Femur (tissue), 1 donor: ENCODE measurements at regions not wholly inside any gene's neighbourhood (a gene's known extent, or its start where the extent isn't known, plus 50 kb on each side); places are given as distances from the start of the nearest gene placed in this dataset.

Experiments
- DNase-seq: peaks from one replicate; pipeline ENCODE4 v3.0.0-alpha.2; 2017

GRCh38 chr13:36750046-36750445, 69.0 kb upstream of the RFXAP start:
- no peak for DNase-seq

DNA sequence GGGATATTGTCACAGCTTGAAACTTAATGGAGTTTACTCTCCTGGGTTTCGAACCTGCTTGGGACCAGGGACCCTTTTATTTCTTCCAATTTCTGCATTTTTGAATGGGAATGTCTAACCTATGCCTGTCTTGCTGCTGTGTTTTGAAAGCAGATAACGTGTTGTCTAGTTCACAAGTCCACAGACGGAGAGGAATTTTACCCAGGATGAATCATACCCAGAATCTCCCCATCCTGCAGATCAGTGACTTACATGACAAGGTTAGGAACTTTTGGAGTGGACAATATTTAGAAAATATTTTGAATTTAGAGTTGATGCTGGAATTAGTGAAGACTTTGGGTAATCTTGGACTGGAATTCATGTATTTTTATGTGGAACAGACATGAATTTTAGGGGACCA, 68.6 kb upstream of the RFXAP start:
- DNase-seq = no peak

GRCh38 chr13:36750946-36751345, 68.1 kb upstream of the RFXAP start:
- DNase-seq = no peak

- no peak for DNase-seq
Observed at GRCh38 chr13:36752673-36753072, 66.3 kb upstream of the RFXAP start.

- DNase-seq = no peak
Observed at GRCh38 chr13:36753176-36753575, 65.8 kb upstream of the RFXAP start.

DNA sequence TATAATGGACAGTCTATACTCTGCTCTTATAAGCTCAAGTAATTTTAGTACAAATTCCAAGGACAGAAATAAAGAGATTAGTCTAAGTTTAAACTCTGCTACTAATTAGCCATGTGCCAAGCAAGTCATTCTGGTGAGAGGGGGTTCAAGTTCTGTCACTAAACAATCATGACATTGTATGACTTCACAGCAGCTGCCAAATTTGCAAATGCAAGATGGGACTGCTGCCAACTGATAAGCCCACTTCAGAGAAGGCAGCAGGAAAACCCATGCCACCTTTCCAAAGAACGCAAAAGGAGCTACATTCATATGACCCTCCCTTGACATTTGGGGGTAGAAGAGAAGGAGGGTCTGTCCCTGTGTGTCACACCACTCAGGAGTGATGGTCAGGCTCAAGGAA, 60.7 kb upstream of the RFXAP start:
- DNase-seq = no peak

GRCh38 chr13:36763126-36763722, 55.8 kb upstream of the RFXAP start:
- DNase-seq = peak; percentile 28

DNA sequence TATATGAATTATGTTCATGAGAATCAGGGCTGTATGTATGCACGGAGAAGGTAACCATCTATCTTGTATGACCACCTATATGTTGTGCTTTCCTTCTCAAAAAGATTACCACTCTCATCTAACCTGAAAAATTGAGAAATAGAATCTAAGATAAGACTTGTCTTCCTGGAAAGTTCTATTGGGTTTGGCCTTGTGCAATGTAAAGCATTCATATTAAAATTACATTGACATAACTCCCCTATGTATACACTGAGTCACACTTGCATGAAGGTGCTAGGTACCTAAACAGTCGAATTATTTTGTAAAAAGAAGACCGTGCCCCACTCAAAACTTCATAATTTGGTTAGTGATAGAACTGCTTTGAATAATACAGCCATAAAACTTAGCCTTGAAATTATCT, 54.5 kb upstream of the RFXAP start:
- no peak for DNase-seq

DNA sequence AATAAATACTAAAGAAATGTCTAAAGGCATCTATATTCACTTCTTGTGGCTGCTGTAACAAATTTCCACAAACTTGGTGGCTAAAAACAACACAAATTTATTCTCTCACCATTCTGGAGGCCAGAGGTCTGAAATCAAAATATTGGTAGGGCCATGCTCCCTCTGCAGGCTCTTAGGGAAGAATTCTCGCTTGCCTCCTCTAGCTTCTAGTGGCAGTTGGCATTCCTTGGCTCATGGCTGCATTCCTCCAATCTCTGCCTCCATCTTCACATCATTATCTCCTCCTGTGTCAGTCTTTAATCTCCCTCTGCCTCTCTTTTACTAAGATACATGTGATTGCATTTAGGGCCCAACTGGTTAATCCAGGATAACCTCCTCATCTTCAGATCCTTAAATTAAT, 54.1 kb upstream of the RFXAP start:
- no peak for DNase-seq

DNA sequence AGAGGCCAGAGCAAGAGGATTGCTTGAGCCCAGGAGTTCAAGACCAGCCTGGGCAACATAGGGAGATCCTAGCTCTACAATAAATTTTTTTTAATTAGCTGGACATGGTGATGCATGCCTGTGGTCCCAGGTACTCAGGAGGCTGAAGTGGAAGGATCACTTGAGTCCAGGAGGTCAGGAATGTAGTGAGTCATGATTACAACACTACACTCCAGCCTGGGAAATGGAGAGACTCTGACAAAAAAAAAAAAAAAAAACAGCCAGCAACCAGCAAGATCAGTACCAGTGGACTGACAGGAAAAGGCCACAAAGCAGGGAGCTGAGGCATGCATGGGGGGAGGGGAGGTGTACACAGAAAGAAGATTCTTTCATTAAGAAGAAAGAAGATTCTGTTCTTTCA, 52.7 kb upstream of the RFXAP start:
- DNase-seq = no peak

GRCh38 chr13:36767276-36767675, 51.7 kb upstream of the RFXAP start:
- DNase-seq = no peak

DNA sequence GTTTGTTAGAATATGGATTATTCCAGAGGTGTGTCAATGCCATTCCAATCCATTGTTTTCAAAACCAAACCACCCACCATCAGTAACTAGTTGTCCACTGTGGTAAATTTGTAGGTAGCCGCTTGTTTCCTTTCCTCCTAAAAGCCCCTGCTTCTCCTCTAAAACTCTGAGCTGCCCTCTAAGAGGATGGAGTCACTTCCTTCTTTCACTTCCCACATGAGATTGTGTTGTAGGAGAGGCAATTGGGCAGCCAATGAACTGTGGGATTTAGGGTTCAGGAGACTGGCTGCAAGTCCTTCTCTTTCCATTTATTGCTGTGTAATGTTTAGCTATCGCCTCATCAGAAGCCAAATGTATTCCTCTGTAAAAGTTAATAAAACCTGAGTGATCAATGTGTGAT, 49.9 kb upstream of the RFXAP start:
- DNase-seq = no peak
